Endometrium (tissue), 2 donors: ENCODE measurements at regions not wholly inside any gene's neighbourhood (a gene's known extent, or its start where the extent isn't known, plus 50 kb on each side); places are given as distances from the start of the nearest gene placed in this dataset.
"Not testable (repeated sequence)": the region's sequence is repeated elsewhere in the genome, so short reads cannot be mapped to it uniquely, and the experiment has no call there.

ENCODE experiments used
- FAIRE-seq: peaks from 2 replicates; lab custom pipeline; 2012; peaks lifted over from hg19 to GRCh38; lab: Jason Lieb, UNC
- donor health status: control.
- donor health status: control.

DNA sequence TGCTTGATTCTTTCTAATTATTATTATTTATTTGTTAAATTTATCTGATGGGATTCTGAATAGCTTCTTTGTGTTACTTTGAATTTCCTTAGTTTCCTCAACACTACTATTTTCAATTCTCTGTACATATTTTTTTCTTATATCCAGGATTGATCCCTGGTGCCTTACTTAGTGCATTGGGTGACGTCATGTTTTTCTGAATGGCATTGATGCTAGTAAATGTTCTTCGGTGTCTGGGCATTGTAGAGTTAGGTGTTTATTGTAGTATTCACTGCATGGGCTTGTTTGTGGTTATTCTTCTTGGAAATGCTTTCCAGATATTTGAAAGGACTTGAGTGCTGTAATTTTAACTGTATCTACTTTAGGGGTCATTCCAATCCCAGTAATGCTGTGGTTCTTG is 938.1 kb downstream of the FAM133A start:
- no peak for FAIRE-seq

- no peak for FAIRE-seq
These were observed 959.2 kb downstream of the FAM133A start for GRCh38 chrX:94633237-94633636.

DNA sequence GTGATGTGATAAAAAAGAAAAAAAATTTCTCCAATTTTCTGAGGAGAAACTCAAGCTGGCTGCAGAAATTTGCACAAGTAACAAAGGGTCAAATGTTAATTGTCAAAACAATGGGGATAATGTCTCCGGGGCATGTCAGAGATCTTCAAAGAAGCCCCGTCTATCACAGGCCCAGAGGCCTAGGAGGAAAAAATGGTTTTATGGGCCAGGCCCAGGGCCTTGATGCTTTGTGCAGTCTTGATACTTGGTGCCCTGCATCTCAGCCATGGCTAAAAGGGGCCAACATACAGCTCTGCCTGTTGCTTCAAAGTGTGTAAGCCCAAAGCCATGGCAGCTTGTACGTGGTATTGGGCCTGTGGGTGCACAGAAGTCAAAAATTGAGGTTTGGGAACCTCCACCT is 961.0 kb downstream of the FAM133A start:
- FAIRE-seq: no peak

- no peak for FAIRE-seq
These were observed 971.7 kb downstream of the FAM133A start for GRCh38 chrX:94645726-94646125.

GRCh38 chrX:94655180-94655579 is 981.2 kb downstream of the FAM133A start:
- no peak for FAIRE-seq

DNA sequence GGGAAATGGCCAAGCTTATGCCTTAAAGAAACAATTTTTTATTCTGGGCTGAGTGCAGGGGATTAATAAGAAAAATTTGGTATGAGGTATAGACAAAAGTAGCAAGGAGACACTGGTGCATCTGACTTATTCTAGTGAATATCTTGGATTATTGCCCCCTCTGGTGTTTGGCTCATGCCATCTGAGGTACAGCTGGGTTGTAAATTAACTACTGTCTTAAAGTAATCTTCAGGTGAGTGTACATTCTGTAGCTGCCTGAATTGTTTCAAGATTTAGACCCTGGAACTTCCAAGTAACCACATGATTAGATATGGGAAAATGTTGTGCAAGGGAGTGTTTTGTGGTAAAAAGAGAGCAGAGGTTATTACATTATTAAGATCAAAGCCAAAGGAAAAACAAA is 988.7 kb downstream of the FAM133A start:
- no peak for FAIRE-seq

DNA sequence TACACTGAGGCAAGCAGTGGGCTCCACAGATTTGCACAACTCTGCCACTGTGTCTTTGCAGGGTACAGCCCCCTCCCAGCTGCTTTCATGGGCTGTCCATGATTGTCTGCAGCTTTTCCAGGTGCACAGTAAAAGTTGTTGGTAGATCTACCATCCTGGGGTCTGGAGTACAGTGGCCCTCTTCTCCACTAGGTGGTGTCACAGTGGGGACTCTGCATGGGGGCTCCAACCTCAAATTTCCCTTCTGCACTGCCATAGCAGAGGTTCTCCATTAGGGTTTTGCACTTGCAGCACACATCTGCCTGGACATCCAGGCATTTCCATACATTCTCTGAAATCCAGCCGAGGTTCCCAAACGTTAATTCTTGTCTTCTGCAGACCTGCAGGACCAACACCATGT is 1002.3 kb downstream of the FAM133A start:
- FAIRE-seq: no peak

- FAIRE-seq: no peak
These were observed 1012.1 kb downstream of the FAM133A start for GRCh38 chrX:94686071-94686470.

DNA sequence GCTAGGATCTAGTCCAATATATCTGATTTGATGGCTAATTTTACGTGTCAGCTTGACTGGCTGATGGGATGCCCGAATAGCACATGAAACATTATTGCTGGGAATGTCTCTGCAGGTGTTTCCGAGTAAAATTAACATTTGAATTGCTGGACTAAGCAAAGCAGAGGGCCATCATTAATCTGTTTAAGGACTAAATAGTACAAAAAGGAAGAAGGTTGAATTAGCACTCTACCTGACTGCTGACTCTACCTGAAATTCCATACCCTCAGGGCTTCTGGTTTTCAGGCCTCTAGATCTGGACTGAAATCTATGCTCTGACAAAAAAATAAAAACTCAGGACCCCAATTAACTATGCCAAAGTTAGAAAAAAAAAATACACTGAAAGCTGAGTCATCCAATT is 1021.9 kb downstream of the FAM133A start:
- no peak for FAIRE-seq

DNA sequence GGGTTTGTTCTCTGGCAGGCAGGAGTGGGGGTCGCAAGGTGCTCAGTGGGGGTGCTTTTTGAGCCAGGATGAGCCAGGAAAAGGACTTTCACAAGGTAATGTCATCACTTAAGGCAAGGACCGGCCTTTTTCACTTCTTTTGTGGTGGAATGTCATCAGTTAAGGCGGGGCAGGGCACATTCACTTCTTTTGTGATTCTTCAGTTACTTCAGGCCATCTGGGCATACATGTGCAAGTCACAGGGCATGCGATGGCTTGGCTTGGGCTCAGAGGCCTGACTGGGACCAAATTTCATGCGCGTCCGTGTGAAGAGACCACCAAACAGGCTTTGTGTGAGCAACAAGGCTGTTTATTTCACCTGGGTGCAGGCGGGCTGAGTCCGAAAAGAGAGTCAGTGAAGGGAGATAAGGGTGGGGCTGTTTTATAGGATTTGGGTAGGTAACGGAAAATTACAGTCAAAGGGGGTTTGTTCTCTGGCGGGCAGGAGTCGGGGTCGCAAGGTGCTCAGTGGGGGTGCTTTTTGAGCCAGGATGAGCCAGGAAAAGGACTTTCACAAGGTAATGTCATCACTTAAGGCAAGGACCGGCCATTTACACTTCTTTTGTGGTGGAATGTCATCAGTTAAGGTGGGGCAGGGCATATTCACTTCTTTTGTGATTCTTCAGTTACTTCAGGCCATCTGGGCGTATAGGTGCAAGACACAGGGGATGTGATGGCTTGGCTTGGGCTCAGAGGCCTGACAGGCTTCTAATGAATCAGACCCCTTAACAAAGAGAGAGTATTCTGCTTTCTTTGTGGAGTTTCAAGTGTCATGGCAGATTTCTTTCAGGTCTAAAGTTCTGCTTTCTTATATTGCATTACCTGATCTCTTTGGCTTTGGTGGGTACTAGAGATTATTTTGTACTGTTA is 1030.6 kb downstream of the FAM133A start:
- FAIRE-seq: not testable (repeated sequence)

DNA sequence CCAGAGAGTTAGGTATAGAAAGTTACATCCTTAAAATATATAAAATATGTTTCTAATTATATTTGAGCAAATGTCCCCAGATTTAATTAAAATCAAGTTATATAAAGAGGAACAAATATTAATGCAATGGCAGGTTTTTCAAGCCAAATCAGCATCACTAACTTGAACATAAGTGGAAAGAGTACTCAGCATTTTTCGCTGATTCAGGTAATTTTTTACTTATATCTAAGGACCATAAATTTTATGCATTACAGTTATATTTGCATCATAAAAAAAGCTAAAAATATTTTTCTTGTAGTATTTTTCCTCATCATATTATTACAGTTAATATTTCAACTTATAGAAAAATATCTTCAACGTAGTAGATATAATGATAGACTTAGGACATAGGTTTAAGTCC is 1047.4 kb downstream of the FAM133A start:
- no peak for FAIRE-seq

- FAIRE-seq: no peak
These were observed 1048.6 kb downstream of the FAM133A start for GRCh38 chrX:94722578-94722977.

- no peak for FAIRE-seq
These were observed 1068.8 kb downstream of the FAM133A start for GRCh38 chrX:94742772-94743171.

GRCh38 chrX:94743478-94743877 is 1069.5 kb downstream of the FAM133A start:
- no peak for FAIRE-seq

GRCh38 chrX:94744786-94745185 is 1070.8 kb downstream of the FAM133A start:
- no peak for FAIRE-seq

DNA sequence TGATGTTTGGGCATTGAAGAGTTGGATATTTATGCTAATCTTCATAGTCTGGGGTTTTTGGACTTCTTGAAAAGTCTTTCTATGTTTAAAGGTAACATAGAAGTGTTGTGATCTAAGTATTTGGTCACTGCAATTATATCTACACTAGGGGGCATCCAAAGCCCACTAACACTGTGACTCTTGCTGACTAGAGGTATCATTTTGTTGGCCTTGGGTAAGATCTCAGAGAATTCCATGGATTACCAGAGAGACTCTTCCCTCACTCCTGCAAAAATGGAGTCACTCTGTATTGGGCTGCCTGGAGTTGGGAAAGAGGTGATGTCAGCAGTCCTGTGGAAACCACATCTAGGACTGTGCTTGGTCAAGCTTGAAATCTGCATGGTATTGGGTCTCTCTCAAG is 1077.6 kb downstream of the FAM133A start:
- no peak for FAIRE-seq

- no peak for FAIRE-seq
These were observed 1078.6 kb downstream of the FAM133A start for GRCh38 chrX:94752434-94753169.

DNA sequence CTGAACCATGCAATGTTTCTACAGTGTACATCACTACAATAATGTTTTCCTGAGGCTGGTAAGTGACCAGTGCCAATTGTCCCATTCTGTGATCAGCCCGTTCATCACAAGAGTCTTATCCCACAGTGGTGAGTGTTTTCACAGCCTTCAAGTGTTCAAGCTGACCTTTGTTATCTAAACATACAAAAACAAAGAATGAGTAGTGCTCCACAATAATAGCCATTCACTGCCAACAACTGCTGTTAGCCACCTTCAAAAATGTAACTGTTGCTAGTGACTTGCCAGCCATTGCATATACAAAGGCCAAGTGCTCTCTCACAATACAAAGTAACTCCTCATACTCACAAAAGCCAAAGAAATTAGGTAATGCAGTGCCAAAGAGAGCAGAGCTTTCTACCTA is 1084.1 kb downstream of the FAM133A start:
- FAIRE-seq: no peak

- no peak for FAIRE-seq
These were observed 1101.6 kb downstream of the FAM133A start for GRCh38 chrX:94775640-94776039.

DNA sequence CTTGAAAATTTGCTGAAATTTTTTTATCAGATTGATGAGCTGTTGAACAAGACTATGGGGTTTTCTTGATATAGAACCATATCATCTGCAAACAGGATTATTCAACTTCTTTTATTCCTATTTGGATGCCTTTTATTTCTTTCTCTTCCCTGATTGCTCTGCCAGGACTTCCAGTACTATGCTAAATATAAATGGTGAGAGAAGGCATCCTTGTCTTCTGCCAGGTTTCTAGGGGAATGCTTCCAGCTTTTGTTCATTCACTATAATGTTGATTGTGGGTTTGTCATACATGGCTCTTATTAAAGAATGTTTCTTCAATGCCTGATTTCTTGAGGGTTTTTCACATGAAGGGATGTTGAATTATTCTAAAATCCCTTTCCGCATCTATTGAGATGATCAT is 1139.5 kb downstream of the FAM133A start:
- FAIRE-seq: no peak

- FAIRE-seq: no peak
These were observed 1140.2 kb downstream of the FAM133A start for GRCh38 chrX:94814216-94814615.

- FAIRE-seq: no peak
These were observed 1156.7 kb downstream of the FAM133A start for GRCh38 chrX:94830717-94831116.

DNA sequence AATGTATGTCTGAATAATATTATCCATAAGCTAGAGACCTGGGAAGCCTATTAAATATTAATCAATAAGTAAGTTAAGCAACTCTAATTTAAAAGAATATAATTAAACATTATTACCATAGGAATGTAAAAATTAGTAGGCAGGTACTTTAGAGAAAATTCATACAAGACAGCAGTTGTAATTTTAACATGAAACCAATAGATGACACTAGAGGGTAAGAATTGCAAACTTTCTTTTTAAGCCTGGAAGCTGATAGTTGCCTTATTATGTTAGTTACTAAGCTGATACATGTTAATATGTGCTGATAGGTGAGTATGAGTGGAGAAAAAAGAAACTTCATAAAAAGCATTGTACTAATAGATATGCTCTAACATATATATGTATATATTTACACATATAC is 1157.4 kb downstream of the FAM133A start:
- FAIRE-seq: peak; percentile 65

GRCh38 chrX:94834226-94834625 is 1160.2 kb downstream of the FAM133A start:
- FAIRE-seq: no peak
